ENCODE measurements at regions not wholly inside any gene's neighbourhood (a gene's known extent, or its start where the extent isn't known, plus 50 kb on each side); places are given as distances from the start of the nearest gene placed in this dataset.

DNA sequence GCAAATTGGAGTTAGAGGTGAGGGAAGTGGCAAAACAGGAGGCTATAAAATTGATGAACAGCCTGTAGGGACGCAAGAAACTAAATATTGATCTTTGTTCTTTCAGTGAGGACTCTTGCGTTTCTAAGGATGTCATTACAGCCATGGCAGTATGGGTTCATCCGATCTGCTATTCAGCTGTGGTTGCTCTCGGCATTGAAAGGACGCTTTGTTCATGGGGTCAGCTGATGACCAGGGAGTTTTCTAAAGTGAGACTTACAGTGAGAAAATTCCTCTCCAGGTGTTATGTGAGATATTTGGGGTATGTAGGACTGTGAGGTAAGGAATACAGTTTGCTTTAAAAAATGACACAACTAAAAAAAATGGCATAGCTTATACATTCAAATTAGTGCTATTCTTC lies 52.7 kb upstream of the PELI1 start:
- no peak for DNase-seq (ENCODE audit: low spot score)

DNA sequence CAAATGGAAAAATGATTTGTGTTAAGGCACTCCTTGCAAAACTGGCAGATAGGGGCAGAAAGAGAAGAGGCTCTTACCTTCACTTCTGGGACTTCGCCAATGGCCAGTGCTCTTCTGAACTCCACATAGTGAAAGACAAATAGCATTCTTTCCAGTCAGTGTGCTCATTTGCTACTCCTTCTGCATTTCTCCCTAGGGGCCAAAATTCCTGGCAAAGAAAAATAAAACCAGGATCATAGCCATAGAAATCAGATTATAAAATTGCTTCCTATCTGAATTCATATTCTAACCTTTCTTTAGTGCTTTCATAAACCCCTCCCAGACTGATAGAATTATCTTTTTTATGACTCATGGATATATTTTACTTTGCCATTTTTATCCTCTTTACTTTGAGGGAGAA lies 56.9 kb upstream of the PELI1 start:
- DNase-seq (ENCODE audit: low spot score) = peak; percentile 35

DNA sequence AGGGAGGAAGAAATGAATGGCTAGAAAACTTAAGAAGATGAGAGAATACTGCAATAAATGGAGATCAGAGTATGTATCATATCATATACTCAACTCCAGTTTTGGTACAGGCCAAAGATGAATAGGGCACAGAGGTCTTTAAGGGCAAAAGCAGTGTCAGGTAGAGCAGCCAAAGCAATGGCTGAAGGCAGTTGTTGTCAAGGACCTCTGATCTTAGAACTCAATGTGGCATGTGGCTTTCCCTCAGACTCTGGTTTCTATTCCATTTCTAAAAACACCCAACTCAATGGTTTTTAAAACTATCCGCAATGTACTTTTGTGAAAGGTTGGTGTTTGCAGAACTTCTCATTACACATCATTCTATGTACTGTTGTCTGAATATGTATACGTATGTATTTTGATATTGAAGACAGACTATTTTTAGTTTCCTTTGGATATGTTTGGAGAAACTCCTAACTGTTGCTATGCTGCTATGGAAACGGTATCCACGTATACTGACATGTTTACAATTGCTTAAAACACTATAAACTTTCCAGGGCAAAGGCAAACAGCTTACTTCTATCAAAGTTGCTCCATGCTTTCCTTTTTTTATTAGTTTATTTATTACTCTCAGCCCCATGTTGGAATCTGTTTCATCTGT lies 58.1 kb upstream of the PELI1 start:
- DNase-seq (ENCODE audit: low spot score) = peak; percentile 33

DNA sequence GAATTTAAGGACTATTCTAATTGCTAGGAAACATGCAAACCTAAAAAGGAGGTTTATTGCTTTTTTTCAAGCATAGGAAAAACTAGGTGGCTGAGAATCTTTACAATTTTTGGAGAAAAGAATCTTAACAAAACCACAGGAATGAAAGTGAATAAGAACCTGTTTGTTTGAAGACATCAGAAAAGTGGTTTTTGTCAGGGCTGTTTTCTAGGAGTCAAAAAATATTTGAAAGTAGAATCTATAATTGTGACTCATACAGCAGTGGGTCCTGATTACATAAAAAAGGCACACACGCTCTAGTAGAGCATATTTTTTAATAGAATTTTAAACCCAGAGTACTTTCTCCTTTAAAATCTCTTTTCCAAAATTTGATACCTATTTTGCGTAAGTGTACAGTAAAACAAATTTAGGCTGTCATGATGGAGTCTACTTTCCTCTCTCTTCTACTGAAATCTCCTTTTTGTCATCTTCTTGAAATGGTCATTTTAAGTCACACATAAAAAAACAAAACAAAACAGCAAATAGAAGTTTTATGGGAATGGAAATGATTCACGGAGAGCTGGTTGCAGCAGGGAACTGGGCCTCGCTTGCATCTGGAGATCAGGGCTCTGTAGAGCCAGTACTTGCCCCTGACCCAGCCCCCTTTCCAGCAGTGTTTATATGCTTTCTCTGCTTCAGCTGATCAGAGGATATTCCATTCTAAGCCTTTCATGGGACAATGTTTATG lies 59.1 kb upstream of the PELI1 start:
- peak; percentile 24 for DNase-seq (ENCODE audit: low spot score)

DNA sequence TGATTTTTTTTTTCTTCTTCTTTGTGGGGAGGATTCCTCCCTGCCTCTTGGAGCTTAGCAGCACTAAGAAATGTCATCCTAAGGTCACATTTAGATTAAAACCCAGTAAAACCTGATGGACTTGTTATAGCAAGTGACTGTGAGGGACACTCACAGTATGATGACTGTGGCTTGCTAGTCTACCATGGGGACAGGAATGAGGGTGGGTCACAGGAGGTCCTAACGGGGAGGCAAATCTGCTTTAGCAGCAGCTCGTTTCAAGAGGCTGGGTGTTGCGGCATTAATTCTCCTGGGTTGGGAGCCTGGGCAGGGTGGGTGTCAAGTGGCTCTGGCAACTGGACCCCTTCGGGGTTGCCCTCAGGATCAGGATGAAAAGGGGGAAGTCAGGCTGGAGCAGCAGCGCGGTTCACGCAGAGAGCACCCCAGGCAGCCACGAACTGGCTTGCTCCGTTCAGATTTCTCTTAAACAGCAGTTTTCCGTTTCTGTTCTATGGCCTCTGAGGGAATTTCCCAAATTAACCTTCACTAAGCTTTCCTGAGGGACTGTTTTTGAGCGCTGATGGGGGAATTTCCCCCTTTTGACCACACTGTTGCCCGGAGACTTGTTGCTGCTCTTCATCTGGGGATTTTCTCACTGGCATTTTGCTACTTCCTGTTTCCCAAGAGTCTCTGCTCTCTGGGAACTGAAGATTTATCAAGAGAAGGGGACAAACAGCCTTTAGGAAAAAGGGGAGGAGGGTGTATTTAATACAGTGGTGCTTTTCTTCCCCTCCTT lies 59.8 kb upstream of the PELI1 start:
- no peak for DNase-seq (ENCODE audit: low spot score)

DNA sequence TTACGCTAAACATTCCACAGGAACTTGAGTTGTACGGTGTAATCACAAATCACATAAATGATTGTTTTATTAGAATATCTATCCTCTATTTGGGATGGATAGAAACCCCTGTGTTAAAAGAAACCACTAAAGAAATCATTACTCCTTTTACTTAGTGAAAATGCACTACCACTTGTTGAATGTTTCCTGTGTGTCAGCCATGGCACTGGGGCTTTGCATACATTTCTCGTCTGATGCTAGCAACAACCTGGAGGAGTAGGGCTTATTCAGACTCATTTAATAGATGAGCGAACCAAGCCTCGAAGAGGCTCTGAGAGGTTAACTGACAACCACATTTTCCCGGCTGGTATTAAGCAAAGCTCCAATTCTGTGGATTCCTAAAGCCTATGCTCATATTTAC lies 60.5 kb upstream of the PELI1 start:
- no peak for DNase-seq (ENCODE audit: low spot score)

DNA sequence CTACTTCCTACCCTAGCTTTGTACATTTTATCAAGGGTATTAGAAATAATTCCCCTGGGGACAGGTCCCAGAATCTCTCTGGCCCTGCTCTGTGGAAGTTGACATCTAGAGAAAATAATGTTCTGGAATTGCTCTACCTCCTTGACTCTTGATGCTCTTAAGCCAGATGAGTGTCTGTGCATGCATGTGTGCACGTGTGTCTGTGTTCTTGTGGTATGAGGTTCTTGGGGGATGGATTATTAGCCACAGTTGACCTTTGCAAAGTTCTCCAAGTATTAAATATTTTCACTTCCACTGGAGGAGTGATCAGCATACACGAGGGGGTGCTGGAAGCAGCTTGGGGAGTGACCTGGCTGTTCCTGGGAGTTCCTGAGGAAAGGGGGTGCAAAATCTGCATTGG lies 61.2 kb upstream of the PELI1 start:
- no peak for DNase-seq (ENCODE audit: low spot score)

DNA sequence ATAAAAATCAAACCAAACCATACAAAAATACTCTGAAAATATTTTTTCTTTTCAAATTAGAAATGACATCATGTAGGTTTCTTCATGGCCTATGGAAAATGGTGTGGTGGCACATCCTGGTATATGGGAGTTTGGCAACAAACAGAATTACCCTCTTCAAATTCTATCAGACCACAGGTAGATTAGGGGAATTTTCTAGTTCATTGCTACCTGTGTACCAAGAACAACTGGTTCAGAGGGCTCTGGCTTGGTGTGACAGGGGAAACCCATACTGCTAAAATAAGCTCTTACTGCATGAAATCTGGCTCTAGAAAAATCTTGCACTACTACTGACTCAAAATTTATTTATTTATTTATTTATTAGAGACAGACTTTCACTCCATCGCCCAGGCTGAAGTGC lies 63.4 kb upstream of the PELI1 start:
- DNase-seq (ENCODE audit: low spot score) = no peak

DNA sequence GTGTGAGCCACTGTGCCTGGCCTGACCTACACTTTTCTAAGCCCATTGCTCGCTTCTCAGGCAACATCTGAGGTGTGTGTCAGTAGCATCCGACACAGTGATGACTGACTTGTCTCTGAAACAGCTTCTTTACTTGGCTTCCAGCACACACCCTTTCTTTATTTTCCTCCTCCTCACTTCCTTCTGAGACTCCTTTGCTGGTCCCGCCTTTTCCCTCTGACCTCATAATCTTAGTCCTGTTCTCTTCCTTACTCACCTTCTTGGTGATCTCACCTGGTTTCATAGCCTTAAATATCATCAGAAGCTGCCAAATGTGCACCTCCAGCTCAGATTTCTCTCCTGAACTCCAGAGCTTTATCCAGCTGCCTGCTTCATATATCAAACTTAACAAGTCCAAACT lies 66.6 kb upstream of the PELI1 start:
- DNase-seq (ENCODE audit: low spot score) = no peak

DNA sequence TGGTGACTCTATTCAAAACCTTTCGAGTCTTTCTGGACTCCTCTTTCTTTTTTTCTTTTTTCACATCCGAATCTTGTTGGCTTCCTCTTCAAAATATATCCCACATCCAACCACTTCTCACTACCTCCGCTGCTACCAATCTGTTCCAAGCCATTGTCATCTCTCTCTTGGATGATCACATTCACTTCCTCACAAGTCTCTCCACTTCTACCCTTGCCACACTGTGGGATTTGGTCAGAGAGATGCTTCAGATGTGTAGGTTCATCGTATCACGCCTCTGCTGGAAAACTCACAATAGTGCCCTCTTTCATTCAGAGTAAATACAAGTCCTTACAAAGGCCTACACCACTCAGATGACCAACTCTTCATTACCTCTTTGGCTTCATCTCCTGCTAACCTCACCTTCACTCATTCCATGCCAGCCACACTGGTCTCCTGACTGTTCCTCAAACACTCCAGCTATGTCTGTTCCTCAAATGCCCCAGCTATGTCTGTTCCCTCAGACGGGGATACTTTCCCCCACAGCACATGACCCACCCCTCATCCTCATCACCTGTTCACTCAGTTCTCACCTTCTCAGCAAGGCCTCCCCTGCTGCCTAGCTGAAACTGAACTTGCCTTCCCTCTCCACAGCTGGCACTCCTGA lies 67.2 kb upstream of the PELI1 start:
- no peak for DNase-seq (ENCODE audit: low spot score)

DNA sequence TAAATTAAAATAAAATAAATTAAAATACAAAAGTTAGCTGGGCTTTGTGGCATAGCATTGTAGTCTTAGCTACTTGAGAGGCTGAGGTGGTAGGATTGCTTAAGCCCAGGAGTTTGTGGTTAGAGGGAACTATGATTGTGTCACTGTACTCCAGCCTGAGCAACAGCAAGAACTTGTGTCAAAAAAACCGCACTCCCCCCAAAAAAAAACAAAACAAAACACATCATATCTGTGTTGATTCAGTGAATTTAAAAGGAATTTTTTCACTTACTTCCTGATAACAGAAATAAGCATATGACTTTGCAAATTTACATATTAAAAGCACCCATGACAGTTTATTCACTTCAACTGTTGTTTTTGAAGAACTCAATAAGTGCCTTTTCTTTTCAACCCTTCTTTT lies 68.1 kb upstream of the PELI1 start:
- no peak for DNase-seq (ENCODE audit: low spot score)

DNA sequence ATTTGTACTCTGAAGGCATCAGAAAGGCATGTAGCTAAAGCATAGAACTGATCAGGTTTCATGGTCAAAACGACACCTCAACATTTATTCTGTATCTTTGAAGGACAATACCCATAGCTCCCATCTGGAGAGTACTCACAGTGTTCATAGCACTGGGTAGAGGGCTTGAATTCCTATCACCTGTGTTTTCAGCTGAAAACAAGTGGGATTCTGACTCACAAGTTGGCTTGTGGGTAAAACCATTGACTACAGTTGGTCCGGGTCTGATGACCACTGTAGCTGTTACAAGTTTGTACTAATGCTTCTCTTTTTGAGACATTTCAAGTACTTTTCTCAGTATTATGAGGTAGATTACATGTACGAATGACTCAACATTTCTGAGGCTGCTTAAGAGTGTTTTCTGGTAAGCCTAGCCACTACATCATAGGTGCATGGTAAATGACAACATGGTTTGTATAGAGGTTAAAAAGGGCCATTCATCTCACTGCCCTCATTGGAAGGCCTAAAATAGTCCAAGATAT lies 68.6 kb upstream of the PELI1 start:
- DNase-seq (ENCODE audit: low spot score) = no peak

DNA sequence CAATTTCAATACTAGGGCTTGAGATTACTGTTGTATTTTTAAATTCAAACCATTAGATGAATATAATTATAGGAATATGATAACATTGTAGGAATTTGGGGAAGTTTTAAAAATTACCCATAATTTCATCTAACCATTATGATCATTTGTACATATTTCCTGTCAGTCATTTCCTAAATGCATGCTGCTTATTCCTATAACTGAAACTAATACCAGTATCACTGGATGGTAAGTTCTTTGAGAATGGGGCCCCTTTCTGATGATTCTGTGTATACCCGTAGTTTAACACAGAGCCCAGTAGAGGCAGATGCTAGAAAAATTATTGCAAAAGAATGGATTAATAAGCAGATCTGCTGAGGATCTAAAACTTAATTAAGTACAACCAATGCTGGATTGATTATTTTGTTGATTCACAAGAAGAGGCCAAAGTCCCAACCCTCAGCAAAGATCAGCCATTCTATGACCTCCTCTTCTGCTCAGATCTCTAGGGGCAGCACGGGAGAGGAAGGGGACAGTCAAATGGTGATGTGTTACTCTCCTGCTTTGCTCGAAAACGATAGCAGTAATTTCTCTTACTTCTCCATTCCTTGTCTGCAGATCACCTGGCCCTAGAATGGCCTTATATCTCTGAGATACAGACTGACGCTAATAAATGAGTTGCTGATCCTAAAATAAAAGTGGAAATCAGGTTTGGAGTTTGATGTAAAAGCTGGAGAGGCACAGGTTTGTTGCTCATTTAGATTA lies 69.5 kb upstream of the PELI1 start:
- no peak for DNase-seq (ENCODE audit: low spot score)

DNA sequence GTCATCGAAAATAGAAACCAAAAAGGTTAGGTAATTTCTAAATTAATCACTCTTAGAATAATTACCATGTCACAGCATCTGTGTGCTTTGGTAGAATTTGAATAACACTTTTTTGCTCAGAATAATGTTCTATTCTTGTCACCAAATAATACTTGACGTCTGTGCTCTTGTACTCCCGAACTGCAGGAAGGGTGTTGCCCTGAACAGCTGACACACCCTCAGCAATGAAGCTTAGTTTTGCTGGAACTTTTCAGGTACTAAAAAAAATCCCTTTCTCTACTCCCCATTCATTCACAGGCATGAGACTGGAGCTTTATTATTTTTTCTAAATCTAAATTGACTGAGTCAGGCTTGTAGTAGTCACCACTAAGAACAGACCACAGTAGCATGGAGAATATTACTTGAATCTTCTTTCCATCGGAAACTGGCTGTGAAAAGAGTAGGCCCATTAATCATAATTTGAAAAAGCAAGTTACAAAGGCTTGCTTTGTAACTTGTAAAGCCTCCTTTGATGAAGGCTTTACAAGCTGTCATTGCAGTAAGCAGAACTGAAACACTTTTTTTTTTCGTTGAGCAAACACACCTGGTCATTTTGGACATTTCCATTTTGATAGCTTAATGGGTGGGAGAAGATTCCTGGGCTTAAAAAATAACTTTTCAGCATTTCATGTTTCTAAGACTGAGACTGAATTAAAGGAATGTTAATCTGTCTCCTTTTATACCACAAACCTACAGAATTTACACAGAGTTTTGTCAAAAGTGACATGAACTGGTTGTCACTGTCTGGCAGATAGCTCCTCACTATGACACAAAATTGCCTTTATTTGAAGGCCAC lies 70.3 kb upstream of the PELI1 start:
- no peak for DNase-seq (ENCODE audit: low spot score)

DNA sequence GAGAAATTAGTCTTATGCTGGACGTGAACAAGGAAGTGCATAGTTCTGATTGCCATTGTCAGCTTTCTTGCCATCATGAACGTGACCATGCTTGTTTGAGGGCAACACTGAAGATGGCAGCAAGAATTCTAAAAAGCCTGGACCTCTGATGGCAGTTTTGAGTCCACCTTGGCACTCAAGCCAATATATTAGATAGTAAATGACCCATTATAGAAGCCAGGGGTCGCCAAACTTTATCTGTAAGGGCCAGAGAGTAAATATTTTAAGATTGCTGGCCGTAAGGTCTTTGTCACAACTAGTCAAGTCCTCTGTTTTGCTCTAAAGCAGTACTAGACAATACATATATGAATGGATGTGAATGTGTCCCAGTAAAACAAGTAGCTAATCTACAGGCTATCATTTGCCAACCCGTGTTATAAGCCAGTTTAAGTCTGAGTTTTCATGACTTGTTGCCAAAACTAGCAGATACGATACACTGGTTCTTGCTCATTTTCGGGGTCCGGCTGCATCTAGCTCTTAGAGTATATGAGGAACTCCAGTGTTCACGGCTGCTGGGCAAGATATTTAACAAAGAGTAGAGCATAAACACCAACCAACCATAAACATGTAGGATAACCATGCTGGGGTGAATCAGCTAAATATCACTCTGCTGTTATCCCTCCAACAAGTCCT lies 73.1 kb upstream of the PELI1 start:
- DNase-seq (ENCODE audit: low spot score) = no peak

DNA sequence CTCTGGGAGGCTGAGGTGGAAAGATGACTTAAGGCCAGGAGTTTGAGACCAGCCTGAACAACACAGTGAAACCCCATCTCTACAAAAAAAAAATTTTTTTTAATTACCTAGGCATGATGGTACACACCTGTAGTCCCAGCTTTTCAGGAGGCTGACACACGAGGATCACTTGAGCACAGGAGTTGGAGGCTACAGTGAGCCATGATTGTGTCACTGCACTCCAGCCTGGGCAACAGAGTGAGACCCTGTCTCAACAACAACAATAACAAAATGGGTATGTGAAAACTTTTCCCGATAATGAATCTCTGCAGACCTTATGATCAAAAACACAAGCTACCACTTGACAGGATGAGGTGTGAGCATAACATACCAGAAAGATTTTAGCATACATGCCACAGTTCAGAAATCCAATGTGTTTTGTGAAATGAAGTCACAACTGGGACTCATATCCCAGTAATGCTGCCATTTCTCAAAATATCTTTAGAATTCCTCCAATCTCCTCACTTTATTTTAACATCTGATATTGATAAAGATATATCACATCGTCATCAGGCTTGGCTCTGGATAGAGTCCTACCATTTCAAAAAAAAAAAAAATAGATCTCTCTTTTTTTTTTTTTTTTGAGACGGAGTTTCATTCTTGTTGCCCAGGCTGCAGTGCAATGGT lies 74.0 kb upstream of the PELI1 start:
- no peak for DNase-seq (ENCODE audit: low spot score)

DNA sequence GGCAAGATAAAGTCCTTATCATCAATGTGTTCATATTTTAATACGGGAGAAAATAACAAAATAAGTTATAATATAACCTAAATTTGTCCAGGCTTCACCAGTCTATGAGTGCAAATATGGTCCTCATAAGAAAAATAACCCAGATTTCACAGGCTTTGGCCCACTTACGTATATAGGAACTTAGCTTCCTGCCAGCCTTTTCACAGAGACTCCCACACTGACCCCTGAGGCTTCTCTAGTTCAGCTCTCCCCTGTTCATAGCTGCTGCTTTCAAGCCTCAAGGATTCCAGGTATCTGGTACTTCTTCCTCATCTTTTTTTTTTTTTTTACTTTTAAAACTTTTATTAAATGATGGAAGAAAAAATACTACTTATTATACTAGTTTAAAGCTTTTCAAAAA lies 74.9 kb upstream of the PELI1 start:
- no peak for DNase-seq (ENCODE audit: low spot score)

DNA sequence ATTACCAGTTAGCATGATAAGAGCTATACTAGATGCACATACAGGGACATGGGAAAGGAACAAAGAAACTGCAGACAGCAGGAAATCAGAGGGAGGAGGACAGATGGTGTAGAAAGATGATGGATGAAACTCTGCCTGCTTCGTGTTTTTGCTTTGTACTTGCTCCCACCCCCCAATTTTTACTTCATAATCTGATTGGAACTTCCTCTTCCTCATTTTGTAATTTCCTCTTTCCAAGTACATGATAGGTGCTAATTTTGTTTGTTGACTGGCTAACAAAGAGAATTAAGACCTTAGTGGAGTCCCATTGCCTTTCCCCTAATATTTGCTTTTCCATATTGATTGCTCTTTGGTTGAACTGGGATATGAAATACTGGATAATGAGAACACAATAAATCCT lies 76.0 kb upstream of the PELI1 start:
- DNase-seq (ENCODE audit: low spot score) = no peak

DNA sequence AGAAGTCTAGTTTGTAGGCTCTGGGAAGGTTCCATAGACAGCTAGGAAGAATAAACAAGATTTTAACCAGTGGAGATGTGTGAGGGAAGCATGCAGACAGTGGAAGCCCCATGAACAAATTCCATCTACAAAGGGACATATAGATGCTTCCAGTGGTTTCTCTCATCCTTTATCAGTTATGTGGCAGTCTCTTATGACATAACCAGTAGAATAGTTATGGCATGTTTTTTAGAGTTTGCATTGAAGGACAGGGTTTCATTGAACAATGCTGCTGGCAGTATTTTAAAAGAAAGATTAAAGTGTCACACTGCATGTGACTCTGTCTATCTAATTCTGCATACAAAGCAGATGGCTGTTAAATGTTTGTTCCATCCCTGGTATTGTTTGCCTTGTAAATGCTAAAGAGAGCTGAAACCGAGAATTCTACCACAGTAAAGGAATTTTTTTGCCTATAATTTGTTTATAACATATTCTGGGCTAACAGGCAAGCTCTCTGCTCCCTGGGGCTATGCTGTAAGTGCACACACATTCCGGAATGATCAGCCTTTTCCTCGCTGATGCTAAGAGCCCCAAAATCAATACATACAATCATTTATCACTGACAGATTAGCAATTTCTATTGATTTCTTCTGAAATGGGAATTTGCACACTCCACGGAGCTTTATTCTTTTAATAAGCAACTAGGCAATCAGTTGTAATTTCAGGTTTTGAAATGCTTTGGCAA lies 76.8 kb upstream of the PELI1 start:
- no peak for DNase-seq (ENCODE audit: low spot score)

All from hepatic stellate cell (primary cell).